Stimulated activated naive B cell treated with anti-CD40 and anti-IgM and Interleukin-4, amounts not matched to agents 10 μg/mL and 1 μg/mL and 100 μg/mL, for 72 hours (primary cell): ENCODE measurements at regions not wholly inside any gene's neighbourhood (a gene's known extent, or its start where the extent isn't known, plus 50 kb on each side); places are given as distances from the start of the nearest gene placed in this dataset.
"Not testable (repeated sequence)": the region's sequence is repeated elsewhere in the genome, so short reads cannot be mapped to it uniquely, and the experiment has no call there.

Experiments used
- ATAC-seq, 2 donors: fragments of 150-1000 bp; cut with Tn5 transposase; replicated peaks; 2 replicates each; pipeline ENCODE4 v1.10.0; 2021; ENCODE audit warnings: moderate library complexity in 1 of 2
- DNase-seq: peaks from one replicate; pipeline ENCODE4 v3.0.0; 2021
- H3K27ac Mint-ChIP-seq: one replicate; pipeline ENCODE4 v1.8.0; 2022; ENCODE audit warnings: mild to moderate bottlenecking, mixed read lengths
- H3K27me3 Mint-ChIP-seq, 2 donors: one replicate each; pipeline ENCODE4 v1.8.0; 2022; ENCODE audit warnings: mixed read lengths in 2 of 2
- H3K36me3 Mint-ChIP-seq, 2 donors: one replicate each; pipeline ENCODE4 v1.8.0; 2022; ENCODE audit warnings: mixed read lengths in 2 of 2, mild to moderate bottlenecking in 1 of 2
- H3K4me1 Mint-ChIP-seq, 2 donors: one replicate each; pipeline ENCODE4 v1.8.0; 2022; ENCODE audit warnings: mixed read lengths in 2 of 2, mild to moderate bottlenecking in 1 of 2
- H3K4me3 Mint-ChIP-seq, 2 donors: one replicate each; pipeline ENCODE4 v1.8.0; 2022; ENCODE audit warnings: mild to moderate bottlenecking in 2 of 2, mixed read lengths in 2 of 2, moderate library complexity in 1 of 2
- H3K9me3 Mint-ChIP-seq, 2 donors: one replicate each; pipeline ENCODE4 v1.8.0; 2022; ENCODE audit warnings: mixed read lengths in 2 of 2, mild to moderate bottlenecking in 1 of 2

- not testable (repeated sequence) for H3K9me3 Mint-ChIP-seq, H3K4me3 Mint-ChIP-seq, H3K36me3 Mint-ChIP-seq, ATAC-seq, H3K4me1 Mint-ChIP-seq, H3K27me3 Mint-ChIP-seq, DNase-seq, H3K27ac Mint-ChIP-seq
Measured at GRCh38 chr16:46382079-46382478, 239.1 kb downstream of the SHCBP1 start.

GRCh38 chr16:46381344-46381743 is 239.8 kb downstream of the SHCBP1 start:
- H3K36me3 Mint-ChIP-seq, H3K27ac Mint-ChIP-seq, H3K9me3 Mint-ChIP-seq, ATAC-seq, H3K4me1 Mint-ChIP-seq, DNase-seq, H3K4me3 Mint-ChIP-seq, H3K27me3 Mint-ChIP-seq: not testable (repeated sequence)
